ENCODE measurements at regions not wholly inside any gene's neighbourhood (a gene's known extent, or its start where the extent isn't known, plus 50 kb on each side); places are given as distances from the start of the nearest gene placed in this dataset.

DNA sequence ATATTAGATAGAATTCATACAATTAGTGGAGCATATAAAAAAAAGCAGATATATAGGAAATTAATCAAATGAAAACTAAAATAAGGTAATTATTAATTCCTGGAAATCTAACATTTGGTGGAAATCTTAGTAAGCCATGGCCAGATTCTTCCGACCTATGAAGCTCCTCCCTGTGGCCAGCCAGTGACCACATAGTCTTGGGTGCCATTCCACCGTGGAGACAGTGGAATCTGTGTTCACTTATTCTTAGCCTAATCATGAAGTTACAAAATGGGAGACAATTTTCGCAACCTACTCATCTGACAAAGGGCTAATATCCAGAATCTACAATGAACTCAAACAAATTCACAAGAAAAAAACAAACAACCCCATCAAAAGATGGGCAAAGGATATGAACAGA, 241.9 kb upstream of the FLRT2 start:
- DNase-seq: no peak

- DNase-seq: no peak
These were observed 238.2 kb upstream of the FLRT2 start for GRCh38 chr14:85291731-85292130.

- no peak for DNase-seq
These were observed 236.2 kb upstream of the FLRT2 start for GRCh38 chr14:85293612-85294234.

DNA sequence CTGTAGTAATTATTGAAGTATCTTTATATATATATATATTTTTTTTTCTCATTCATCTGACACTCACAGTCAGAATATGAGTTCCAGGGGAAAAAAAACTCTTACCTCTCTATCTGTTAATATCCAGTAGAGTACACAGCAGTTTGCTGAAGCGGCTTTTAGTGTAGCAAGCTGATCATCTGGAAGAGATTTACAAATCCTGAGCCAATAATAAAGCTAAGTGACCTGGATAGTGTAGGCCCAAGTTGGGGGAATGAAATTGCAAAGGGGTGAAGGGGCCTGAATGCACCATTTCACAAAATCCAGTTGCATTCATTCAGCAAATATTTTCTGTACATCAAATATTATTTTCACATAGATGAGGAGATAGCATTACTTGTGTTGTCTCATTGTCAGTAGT, 234.6 kb upstream of the FLRT2 start:
- DNase-seq: no peak

GRCh38 chr14:85296456-85297210, 233.3 kb upstream of the FLRT2 start:
- DNase-seq: no peak

DNA sequence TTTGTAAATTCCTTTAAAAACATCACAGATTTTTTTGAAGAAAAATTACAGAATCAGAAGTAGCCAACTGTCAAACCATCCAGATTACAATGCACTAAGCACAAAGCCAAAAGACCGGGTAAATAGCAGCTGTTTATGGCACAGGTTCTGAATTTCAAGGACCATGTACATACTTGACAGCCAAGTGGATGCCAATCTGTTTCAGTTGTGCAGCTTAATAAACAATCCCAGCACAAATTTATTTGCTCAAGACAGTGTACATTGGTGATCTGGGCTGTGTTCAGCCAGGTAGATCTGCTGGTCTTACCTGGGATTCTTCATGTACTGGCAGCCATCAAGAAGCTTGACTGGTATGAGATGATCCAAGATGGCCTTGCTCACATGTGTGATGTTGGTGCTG, 229.8 kb upstream of the FLRT2 start:
- no peak for DNase-seq

DNA sequence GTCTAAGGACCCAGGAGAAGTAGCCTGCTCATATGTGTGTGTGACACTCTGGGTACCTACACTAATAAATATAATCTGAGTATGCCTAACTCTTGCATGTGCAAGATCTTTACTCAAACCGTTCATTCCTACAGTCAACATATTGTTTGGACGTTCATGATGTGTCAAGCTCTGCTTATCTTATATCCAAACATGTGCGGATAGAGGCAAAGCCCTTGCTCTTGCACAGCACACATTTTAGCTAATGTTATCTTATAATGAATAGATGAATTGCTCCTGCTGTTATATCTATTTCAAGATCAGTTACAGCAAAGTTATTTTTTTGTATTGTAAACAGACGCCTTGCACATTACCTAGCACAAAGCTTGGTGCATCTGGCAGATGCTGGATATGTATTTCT, 228.4 kb upstream of the FLRT2 start:
- DNase-seq: no peak

- DNase-seq: no peak
These were observed 223.9 kb upstream of the FLRT2 start for GRCh38 chr14:85306024-85306423.

DNA sequence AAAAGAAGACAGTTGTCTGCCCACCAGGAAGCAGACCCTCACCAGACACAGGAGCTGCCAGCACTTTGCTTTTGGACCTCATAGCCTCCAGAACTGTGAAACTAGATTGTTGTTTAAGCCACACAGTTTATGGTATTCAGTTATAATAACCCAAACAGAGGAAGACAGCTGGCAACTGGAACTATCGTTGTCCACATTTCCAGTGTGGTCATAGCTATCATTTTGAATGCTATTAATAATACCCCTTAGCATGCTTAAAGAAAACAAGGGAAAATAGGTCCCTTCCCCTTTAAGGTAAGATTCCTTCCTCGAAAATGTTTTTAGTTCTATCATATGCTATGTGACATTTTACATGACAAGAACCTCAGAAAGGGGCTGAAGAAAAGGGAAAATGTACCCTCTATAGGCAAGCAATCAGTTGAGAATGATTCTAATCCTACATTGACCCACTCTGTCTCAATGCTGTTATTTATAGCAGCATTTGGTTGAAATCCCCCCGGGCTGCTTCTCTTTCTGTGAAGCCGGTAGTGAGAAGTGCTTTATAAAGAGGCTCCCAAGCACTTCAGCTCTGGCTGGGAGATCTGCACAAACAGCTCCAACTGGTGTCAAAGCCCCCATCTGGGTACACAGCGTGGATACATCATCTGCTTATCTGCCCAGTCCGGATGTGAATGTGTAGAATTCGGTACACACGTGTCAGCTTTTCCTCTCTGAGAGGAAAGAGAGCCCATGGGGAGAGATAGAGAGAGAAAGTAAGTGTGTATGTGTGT, 221.2 kb upstream of the FLRT2 start:
- DNase-seq: no peak

- DNase-seq: no peak
These were observed 219.3 kb upstream of the FLRT2 start for GRCh38 chr14:85310491-85311272.

DNA sequence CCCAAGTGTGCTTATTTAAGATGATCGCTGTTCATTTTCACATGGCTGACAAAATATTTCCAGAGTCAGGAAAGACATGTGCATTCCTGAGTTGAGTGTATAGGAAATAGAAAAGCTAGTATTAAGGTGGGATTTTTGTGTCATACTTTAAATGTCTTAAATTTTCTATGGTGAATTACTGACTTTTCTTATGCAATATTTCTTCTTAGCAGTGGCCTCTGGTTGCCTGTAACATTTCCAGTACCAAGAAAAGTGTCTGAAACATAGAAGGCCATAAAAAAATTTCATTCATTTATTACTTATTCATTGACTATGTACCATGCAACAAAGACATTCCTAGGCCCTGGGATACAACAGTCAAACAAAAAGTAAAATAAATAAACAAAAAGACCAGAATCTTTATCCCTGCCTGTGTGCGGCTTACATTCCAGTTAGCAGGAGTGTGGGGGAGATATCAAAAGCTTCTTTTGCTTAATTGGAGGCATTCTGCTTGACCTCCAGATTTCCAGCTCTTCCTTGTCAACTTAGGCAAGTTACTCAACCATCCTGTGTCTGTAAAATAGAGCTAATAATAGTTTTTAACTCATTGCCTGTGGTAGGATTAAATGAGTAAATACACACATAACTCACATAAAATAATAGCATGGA, 216.3 kb upstream of the FLRT2 start:
- DNase-seq: no peak

DNA sequence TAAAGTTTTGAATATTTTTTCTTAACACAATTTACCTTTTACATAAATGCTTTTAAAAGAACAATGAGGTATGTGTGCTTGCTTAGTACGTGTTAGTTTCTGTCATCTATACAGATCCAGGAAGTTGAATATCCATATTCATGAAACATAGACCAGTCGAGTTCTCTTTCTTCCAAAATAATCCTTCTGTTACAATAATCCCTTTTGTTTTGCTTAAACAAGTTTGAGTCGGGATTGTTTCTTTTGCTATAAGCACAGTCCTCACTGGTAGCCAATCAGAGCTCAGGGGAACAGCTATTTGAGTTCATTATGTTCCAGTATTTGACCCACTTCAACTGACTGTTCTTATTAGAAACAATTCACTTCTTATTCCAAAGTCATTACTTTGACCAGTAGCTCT, 214.7 kb upstream of the FLRT2 start:
- DNase-seq: no peak

GRCh38 chr14:85315733-85316290, 214.1 kb upstream of the FLRT2 start:
- no peak for DNase-seq

- no peak for DNase-seq
These were observed 213.1 kb upstream of the FLRT2 start for GRCh38 chr14:85316701-85317410.

DNA sequence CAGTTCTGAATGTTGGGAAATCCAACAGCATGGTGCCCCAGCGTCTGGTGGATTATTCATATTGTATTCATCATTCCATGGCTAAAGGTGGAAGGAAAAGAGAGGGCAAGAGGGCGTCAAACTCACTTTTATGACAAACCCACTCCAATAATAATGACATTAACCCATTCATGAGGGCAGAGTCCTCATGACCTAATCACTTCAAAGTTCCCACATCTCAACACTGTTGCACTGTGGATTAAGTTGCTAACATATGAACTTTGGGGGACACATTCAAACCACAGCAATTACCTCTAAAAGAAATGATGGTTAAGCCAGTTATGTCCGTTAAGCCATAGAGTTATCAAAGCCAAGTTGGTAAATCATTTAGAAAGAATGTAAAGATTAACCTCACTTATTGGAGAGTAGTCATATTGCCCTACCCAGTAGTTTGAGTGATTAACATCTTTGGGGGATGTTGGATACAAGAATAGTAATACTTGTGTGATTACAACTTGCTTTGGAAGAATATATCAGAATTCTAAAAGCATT, 212.4 kb upstream of the FLRT2 start:
- no peak for DNase-seq

DNA sequence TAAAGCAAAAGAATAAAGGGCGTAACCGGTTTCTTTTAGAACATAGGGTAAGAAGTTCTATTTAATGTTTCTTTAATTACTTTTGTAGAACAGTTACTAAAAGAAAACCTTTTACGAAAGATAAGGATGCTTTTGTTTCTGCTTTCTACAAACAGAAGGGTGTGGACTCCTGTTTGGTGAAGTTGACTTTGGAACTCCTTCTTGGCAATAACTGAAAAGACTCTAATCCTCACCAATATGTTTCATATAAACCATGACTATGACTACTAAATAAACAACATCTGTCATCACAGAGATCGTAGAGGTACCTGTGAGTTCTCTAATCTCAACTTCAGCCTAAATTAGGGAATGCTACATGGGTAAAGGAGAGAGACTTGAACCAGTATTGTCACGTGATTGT, 210.8 kb upstream of the FLRT2 start:
- no peak for DNase-seq

GRCh38 chr14:85319998-85320630, 209.8 kb upstream of the FLRT2 start:
- no peak for DNase-seq

DNA sequence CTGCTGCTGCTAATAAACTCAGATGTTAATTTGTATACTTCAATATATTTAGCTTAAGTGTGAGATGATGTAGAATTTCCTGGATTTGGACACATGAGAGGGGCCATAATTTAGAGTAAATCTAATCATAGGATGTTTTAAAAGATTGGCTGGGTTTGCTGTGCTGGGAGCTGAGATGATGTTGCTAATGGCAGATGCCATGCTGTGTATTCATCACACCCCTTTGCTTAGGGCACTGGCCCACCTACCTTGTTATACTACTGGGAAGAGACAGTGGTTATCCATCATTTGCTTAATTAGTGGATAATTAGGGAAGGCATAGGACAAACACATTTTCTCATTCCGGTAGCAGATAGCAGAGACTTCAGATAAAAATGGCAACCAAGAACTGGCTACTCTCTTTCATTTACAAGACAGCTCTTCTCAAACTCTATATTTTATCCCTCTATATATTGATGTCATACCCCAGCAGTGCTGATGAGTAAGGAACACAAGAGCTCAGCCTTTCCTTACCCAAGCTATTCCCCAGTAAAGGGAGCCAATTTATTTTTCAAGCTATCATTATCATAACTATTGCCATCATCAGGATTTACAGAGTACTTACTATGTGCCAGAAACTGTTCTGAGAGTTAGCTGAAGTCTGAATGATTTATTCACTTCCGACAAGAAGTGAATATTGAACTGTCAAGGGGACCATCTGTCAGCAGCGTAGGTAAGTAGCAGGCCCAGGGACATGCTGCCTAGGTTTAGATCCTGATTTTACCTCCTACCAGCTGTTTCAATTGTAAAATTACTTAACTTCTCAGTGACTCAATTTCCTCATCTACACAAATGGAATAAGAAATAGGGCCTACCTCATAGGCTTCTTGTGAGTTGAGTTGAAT, 204.6 kb upstream of the FLRT2 start:
- DNase-seq: no peak

GRCh38 chr14:85332401-85332800, 197.5 kb upstream of the FLRT2 start:
- no peak for DNase-seq

GRCh38 chr14:85333313-85333712, 196.6 kb upstream of the FLRT2 start:
- no peak for DNase-seq

Data from stimulated activated CD4-positive, alpha-beta T cell treated with anti-CD3 and anti-CD28 coated beads, Interleukin-4, amount 100 ng/mL, for 1 hour (primary cell).